ENCODE measurements at regions not wholly inside any gene's neighbourhood (a gene's known extent, or its start where the extent isn't known, plus 50 kb on each side); places are given as distances from the start of the nearest gene placed in this dataset.

GRCh38 chr4:22637306-22637705 is 55.4 kb upstream of the GBA3 start:
- no peaks in the 10 kb centered on the region for H4K20me1 ChIP-seq (ENCODE audit: insufficient read depth)
- no peaks in the 10 kb centered on the region for H3K27me3 ChIP-seq (ENCODE audit: insufficient read depth, low read depth, low read length)
- H3K9ac ChIP-seq (ENCODE audit: low read length) = no peak overlapping the region
- H3K27ac ChIP-seq (ENCODE audit: low read length) = no peak overlapping the region
- no peak overlapping the region for H2AFZ ChIP-seq (ENCODE audit: low read depth, low read length)
- no peaks in the 10 kb centered on the region for H3K9me2 ChIP-seq (ENCODE audit: insufficient read depth, low read length)
- TF ChIP-seq RAD21 (conservative IDR thresholded peaks at IDR 0.05) (no peak), TAF1 (IDR thresholded peaks at IDR 0.05; ENCODE audit: low read depth) (no peak), EZH2 (IDR thresholded peaks at IDR 0.05; ENCODE audit: borderline replicate concordance, insufficient read depth, low read length, poor library complexity, severe bottlenecking) (no peak), REST (IDR thresholded peaks at IDR 0.05; ENCODE audit: borderline replicate concordance) (no peak), MXI1 (conservative IDR thresholded peaks at IDR 0.05; ENCODE audit: poor library complexity, severe bottlenecking) (no peak), POLR2AphosphoS5 (IDR thresholded peaks at IDR 0.05) (no peak), SMC3 (conservative IDR thresholded peaks at IDR 0.05; ENCODE audit: poor library complexity) (no peak), CTCF (IDR thresholded peaks at IDR 0.05; ENCODE audit: poor library complexity, severe bottlenecking) (no peak), EP300 (conservative IDR thresholded peaks at IDR 0.05; ENCODE audit: poor library complexity, severe bottlenecking) (no peak)
- no peak overlapping the region for H3K4me2 ChIP-seq (ENCODE audit: low read length)
- H3K79me2 ChIP-seq (replicated peaks; ENCODE audit: insufficient read depth, low read length) = no peaks in the 10 kb centered on the region
- no peaks in the 10 kb centered on the region for H3K36me3 ChIP-seq (ENCODE audit: insufficient read depth, low read length)
- no peaks in the 10 kb centered on the region for H3K9me3 ChIP-seq (ENCODE audit: low read length)
- H3K4me3 ChIP-seq (ENCODE audit: low read length) = no peak overlapping the region
- H3F3A ChIP-seq (ENCODE audit: insufficient read depth, low read length, poor library complexity, severe bottlenecking) = no peaks in the 10 kb centered on the region

Small RNA genes in the stretch of these regions (small RNA-seq; reads per million reads assigned to genes)
- 0 reads per million in 3 experiments for gene AC098583.1

All from neural cell (in vitro differentiated cells).